ENCODE measurements at regions not wholly inside any gene's neighbourhood (a gene's known extent, or its start where the extent isn't known, plus 50 kb on each side); places are given as distances from the start of the nearest gene placed in this dataset.
"Not testable (repeated sequence)": the region's sequence is repeated elsewhere in the genome, so short reads cannot be mapped to it uniquely, and the experiment has no call there.

- DNase-seq (ENCODE audit: low read depth) = no peak
Measured at GRCh38 chr20:2203436-2203835, 92.4 kb upstream of the TGM3 start.

DNA sequence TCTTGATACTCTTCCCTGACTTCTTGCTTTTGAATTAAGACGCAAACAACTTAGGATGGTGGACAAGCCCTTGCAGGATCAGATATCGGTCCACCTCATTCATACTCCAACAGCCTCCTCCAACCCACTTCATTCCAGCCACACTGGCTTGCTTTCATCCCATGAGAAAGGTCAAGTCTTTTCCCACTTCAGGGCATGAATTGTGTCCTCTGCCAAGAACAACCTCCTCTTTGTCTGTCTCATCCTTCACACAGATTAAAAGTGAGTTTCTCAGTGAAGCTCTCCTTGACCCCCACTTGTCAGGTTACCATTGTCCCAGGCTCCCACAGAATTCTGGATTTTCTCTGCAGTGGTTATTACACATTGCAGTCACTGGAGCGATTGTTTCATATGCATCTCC lies 91.8 kb upstream of the TGM3 start:
- DNase-seq (ENCODE audit: low read depth) = no peak

DNA sequence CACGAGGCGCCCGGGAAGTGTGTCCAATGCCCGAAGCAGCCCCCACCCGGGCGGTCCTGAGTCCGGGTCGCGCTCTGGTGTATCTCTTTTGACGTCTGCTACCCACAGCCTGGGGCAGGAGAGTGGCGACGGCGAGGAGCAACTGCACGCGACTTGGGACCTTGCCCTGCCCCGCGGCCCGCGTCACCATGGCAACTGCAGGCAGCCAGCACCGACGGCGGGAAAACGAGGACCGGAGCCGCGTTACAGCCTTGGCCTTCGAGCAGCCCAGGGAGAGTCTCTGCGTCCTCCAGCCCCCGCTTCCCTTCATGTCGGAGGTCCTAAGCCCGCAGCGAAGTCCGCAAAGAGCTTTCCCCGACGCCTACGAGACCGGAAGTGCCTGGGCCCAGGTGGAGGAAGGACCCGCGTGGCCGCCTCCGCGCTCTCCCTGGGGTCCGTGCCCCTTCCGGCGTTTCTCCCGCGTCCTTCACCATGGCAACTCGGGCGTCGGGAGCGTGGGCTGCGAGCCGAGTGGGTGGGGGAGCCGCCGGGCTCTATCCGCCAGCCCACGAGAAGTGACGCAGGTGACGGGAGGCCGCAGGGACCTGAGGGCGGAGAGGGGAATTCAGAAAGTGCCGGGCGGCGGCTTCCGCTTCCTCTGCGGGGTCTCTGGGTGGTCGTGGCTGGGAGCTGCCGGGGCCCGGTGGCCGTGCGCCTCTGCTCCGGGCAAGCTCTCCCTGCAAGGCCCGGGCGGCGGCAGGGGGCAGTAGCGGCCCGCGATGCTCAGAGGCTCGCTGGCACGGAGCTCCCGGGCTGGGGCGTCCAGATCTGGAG lies 88.6 kb upstream of the TGM3 start:
- DNase-seq (ENCODE audit: low read depth) = peak; percentile 56

GRCh38 chr20:2207770-2208097 lies 88.1 kb upstream of the TGM3 start:
- DNase-seq (ENCODE audit: low read depth) = no peak

- no peak for DNase-seq (ENCODE audit: low read depth)
Measured at GRCh38 chr20:2208897-2209296, 86.9 kb upstream of the TGM3 start.

DNA sequence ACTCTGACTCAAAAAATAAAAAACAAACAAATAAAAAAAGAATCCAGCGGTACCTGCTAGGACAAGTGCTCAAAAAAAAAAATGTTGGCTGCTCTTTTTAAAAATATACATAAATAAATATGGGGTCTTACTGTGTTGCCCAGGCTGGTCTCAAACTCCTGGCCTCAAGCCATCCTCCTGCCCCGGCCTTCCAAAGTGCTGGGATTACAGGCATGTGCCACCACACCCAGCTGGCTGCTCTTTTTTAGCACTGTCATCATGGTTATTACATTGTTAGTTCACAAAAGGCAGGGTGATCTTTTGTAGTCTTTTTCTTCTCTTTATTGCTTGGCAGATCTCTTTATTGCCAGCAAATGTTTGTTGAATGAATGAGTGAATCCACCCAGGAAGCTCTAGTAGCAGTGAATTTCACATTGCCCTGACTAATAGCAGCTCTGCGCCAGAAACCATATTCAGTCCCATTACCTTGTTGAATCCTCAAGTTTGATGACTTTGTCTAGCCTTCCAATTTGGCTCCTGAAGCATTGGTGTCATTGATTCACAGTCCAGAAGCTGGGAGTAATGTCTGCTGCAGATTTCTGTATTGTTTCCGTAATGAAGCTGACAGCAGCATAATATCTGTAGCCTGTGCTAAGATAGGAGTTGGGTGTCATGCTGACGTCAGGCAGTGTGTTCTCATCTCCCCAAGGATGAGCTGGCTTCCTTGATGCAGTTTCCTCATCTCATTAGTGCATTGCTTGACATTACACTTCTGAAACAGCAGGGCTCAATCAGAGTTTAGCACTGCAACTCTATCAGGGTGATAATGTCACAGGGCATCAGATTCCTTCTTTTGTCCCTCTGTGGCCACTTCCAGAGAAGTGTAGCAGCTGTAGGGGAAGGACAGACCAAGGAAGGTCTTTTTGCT lies 84.9 kb upstream of the TGM3 start:
- DNase-seq (ENCODE audit: low read depth) = no peak

DNA sequence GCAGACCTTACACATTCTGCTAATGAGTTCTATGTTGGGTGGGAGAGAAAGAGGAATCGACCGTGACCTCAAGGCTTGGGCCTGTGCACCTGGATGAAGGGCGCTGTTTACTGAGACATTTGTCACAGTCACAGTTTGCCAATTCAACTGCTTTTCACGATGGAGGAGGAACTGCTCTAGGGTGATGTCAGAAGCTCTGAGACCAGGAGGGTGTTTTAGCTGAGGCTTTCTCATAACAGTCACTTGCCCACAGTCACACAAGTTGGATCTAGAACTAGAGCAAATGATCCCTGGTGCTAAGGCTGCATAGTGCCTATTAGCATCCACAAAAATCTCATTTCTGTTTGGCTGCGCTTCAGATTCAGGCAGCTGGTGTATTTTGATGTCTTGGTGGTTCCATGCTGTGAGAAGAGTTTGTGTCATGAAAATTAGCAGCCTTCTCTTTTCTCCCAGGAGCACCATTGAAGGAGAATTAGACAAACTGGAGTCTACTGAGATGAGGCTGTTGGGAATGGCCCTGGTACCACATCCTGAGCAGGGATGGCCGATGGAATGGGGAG lies 83.3 kb upstream of the TGM3 start:
- no peak for DNase-seq (ENCODE audit: low read depth)

- no peak for DNase-seq (ENCODE audit: low read depth)
Measured at GRCh38 chr20:2213401-2213800, 82.4 kb upstream of the TGM3 start.

- no peak for DNase-seq (ENCODE audit: low read depth)
Measured at GRCh38 chr20:2217857-2218539, 77.8 kb upstream of the TGM3 start.

DNA sequence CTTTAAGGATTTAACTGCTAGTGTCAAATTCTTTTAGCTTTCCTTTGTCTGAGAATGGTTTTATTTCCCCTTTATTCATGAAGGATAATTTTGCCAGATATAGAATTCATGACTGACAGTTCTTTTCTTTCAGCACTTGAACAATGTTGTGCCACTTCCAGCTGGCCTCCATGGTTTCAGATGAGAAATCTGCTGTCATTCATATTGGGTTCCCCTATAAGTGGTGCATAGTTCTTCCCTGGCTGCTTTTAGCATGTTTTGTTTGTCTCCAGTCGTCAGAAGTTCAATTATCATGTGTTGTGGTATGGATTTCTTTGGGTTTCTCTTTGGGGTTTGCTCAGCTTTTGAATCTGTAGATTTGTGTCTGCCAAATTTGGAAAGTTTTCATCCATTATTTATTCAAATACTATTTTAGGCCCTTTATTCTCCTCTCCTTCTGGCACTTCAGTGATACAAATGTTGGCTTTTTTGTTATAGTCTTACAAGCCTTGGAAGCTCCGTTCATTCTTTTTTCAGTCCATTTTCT lies 76.3 kb upstream of the TGM3 start:
- no peak for DNase-seq (ENCODE audit: low read depth)

GRCh38 chr20:2220298-2220697 lies 75.5 kb upstream of the TGM3 start:
- DNase-seq (ENCODE audit: low read depth) = no peak

DNA sequence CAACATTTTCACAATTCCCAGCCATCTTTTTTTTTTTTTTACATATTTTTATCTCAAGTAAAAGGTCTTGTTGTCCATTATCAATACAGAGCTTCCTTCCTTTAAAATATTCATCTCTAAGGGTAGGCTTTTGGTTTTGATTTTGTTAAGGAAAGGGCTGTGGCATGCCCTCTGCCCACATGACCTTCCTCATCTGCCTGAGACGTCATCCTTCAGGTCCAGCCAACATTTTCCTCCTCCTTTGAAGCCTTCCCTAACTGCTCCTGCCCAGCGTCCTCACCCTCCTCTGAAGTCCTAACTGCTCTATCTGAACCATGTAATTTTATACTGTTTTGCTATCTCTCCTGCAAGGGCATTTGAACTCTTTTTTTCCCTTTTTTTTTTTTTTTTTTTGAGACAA lies 73.9 kb upstream of the TGM3 start:
- DNase-seq (ENCODE audit: low read depth) = no peak

DNA sequence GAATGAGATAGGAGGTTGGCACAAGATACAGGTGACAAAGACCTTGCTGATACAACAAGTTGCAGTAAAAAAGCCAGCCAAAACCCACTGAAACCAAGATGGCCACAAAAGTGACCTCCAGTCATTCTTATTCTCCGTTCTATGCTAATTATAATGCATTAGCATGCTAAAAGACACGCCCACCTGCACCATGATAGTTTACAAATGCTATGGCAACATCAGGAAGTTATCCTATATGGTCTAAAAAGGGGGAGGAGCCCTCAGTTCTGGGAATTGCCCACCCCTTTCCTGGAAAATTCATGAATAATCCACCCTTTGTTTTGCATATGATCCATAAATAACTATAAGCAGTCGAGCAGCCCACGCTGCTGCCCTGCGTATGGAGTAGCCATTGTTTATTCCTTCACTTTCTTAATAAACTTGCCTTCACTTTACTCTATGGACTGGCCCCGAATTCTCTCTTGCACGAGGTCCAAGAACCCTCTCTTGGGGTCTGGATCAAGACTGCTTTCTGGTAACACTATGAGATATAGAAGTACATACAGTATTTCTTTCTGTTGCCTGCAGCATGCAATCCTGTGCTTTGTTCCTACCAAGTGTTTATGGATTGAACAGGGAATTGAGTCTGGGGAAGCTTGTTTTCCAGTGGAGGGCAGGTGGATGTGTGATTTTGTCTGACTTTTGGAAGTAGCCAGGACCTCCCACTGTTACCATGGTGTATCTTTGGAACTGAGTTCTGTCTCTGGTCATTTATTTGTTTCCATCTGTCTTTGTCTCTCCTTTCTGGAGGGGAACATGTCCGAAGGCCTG lies 72.0 kb upstream of the TGM3 start:
- no peak for DNase-seq (ENCODE audit: low read depth)

DNA sequence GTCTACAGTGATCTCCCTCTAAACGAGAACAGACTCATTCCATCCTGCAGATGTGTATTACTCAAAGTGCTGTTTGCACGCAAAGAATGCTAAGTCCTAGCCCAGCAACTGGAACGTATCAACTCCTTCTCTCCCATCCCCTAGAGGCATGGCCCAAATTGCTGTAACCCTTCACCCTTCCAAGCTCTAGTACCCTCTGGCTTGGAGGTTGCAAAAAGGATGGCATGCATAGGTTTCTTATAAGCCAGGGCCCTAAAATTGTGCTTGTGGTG lies 71.5 kb upstream of the TGM3 start:
- DNase-seq (ENCODE audit: low read depth) = no peak

DNA sequence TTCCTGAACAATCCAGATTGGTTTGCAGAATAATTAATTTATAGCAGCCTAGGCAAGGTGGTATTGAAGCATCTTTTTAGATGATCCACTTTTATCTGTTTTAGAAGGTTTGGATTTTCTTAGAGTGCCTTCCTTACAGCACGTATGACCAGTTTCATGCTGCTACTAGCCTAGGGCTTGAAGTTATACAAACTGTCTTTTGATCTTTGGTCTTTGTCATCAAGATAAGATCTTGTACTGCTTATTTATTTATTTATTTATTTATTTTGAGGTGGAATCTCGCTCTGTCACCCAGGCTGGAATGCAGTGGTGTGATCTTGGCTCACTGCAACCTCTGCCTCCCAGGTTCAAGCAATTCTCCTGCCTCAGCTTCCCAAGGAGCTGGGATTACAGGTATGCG lies 68.5 kb upstream of the TGM3 start:
- not testable (repeated sequence) for DNase-seq (ENCODE audit: low read depth)

GRCh38 chr20:2227861-2228260 lies 67.9 kb upstream of the TGM3 start:
- DNase-seq (ENCODE audit: low read depth) = no peak

DNA sequence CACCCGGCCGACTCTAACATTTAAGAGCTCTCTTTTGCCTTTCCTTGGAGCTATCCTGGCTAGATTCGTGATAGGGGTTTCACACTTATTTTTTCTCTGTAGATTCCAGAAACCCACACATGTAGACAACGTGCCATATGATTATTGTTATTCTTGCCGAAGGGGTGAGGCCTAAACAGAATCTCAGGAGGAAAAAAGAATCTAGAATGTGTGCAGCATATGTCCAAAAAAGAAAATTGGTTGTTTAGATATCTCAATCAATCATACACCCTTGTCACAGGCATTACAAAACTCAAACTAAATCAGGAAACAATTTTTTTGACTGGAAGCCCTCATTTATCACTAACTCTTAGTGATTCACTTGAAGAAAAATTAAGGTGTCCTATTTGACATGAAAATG lies 66.9 kb upstream of the TGM3 start:
- DNase-seq (ENCODE audit: low read depth) = no peak

DNA sequence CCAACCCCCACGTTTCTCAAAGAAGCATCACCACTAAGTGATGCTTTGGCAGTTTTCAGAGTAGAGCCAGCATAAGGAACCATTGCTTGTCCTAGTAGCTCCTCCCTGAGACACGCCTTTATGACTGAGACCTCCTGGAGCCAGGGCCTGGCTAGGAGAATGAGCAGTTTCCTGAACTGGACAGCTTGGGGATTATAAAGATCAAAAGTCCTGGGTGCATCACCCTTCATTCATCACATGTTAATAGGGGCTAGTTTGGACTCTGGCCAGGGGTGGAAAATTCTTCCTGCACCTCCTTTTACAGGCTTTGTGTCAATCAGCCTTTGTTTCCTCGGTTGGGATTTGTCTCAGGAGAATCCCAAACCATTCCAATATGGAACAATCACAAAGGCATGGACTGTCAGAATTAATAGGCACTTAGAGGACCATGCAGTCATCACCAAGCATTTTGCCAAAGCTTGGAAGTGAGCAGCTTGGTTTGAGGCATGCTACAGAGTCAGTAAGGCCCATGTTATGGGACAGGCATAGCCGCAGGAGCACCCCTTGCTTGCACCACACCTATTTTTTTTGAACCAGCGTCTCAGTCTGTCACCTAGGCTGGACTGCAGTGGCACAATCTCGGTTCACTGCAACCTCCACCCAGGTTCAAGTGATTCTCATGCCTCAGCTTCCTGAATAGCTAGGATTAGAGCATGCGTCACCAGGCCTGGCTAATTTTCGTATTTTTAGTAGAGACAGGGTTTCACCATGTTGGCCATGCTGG lies 64.9 kb upstream of the TGM3 start:
- DNase-seq (ENCODE audit: low read depth) = no peak

- DNase-seq (ENCODE audit: low read depth) = no peak
Measured at GRCh38 chr20:2231701-2232100, 64.1 kb upstream of the TGM3 start.

- no peak for DNase-seq (ENCODE audit: low read depth)
Measured at GRCh38 chr20:2234598-2235191, 61.1 kb upstream of the TGM3 start.

- no peak for DNase-seq (ENCODE audit: low read depth)
Measured at GRCh38 chr20:2236256-2236655, 59.5 kb upstream of the TGM3 start.
